Cardiac muscle cell (in vitro differentiated cells and primary cell): ENCODE measurements at regions not wholly inside any gene's neighbourhood (a gene's known extent, or its start where the extent isn't known, plus 50 kb on each side); places are given as distances from the start of the nearest gene placed in this dataset.

ENCODE experiments used
- DNase-seq, 2 donors: peaks; one replicate each; pipeline versions ENCODE4 v3.0.0 to v3.0.0-alpha.2; 2010 to 2017; ENCODE audit warnings: low read depth in 1 of 2, low spot score in 1 of 2
- H3K27ac ChIP-seq: fragments of 200-600 bp; sonication (generic); 2 replicates; pipeline ENCODE4 v1.5.1; 2016
- H3K27me3 ChIP-seq: fragments of 200-600 bp; sonication (generic); 2 replicates; pipeline ENCODE4 v1.6.0; 2016; ENCODE audit warnings: control low read depth
- H3K36me3 ChIP-seq: fragments of 200-600 bp; sonication (generic); 2 replicates; pipeline ENCODE4 v1.5.1; 2016; ENCODE audit warnings: control low read depth
- H3K4me1 ChIP-seq: fragments of 200-600 bp; sonication (generic); 2 replicates; pipeline ENCODE4 v1.8.1; 2017; ENCODE audit warnings: low read depth, mild to moderate bottlenecking, mixed run types
- H3K4me3 ChIP-seq: fragments of 200-600 bp; sonication (generic); 2 replicates; pipeline ENCODE4 v1.5.1; 2016; ENCODE audit warnings: mild to moderate bottlenecking
- H3K9me3 ChIP-seq: fragments of 200-600 bp; sonication (generic); 2 replicates; pipeline ENCODE4 v1.5.1; 2017; ENCODE audit warnings: low read depth, mild to moderate bottlenecking, control low read depth
- CTCF ChIP-seq: IDR thresholded peaks from 2 replicates; pipeline ENCODE4 v1.5.1; 2012; ENCODE audit warnings: low read depth, mild to moderate bottlenecking, low read length

- no peak for TF ChIP-seq CTCF
- no peaks in the 10 kb centered on the region for H3K27me3 ChIP-seq
- H3K36me3 ChIP-seq: no peaks in the 10 kb centered on the region
These were observed 800.5 kb downstream of the LRFN5 start for GRCh38 chr14:42407153-42407552.

GRCh38 chr14:42391146-42391834 is 784.6 kb downstream of the LRFN5 start:
- DNase-seq: no peak
- no peak for TF ChIP-seq CTCF
- Histone ChIP-seq H3K9me3 (no peaks in the 10 kb centered on the region), H3K4me3 (no peak overlapping the region), H3K27me3 (no peaks in the 10 kb centered on the region), H3K4me1 (no peaks in the 10 kb centered on the region), H3K27ac (no peak overlapping the region), H3K36me3 (no peaks in the 10 kb centered on the region)

More at GRCh38 chr14:42407153-42407552, 800.5 kb downstream of the LRFN5 start:
- no peak overlapping the region for H3K4me3 ChIP-seq
- H3K9me3 ChIP-seq: no peaks in the 10 kb centered on the region
- no peak overlapping the region for H3K27ac ChIP-seq
- H3K4me1 ChIP-seq: no peaks in the 10 kb centered on the region
- DNase-seq: no peak

- no peak overlapping the region for H3K4me3 ChIP-seq
- H3K4me1 ChIP-seq: no peaks in the 10 kb centered on the region
- no peak for TF ChIP-seq CTCF
- no peaks in the 10 kb centered on the region for H3K27me3 ChIP-seq
- no peaks in the 10 kb centered on the region for H3K9me3 ChIP-seq
- no peak for DNase-seq
- H3K36me3 ChIP-seq: no peaks in the 10 kb centered on the region
- no peak overlapping the region for H3K27ac ChIP-seq
These were observed 772.2 kb downstream of the LRFN5 start for GRCh38 chr14:42378880-42379279.

- no peak for DNase-seq
- Histone ChIP-seq H3K4me1 (no peaks in the 10 kb centered on the region), H3K36me3 (no peaks in the 10 kb centered on the region), H3K27ac (no peak overlapping the region), H3K9me3 (no peaks in the 10 kb centered on the region), H3K27me3 (no peaks in the 10 kb centered on the region), H3K4me3 (no peak overlapping the region)
- TF ChIP-seq CTCF: no peak
These were observed 771.6 kb downstream of the LRFN5 start for GRCh38 chr14:42378274-42378673.

- H3K4me3 ChIP-seq: no peak overlapping the region
- TF ChIP-seq CTCF: no peak
- no peaks in the 10 kb centered on the region for H3K9me3 ChIP-seq
- H3K4me1 ChIP-seq: no peaks in the 10 kb centered on the region
- DNase-seq: no peak
- no peaks in the 10 kb centered on the region for H3K27me3 ChIP-seq
- H3K36me3 ChIP-seq: no peaks in the 10 kb centered on the region
- no peak overlapping the region for H3K27ac ChIP-seq
These were observed 767.7 kb downstream of the LRFN5 start for GRCh38 chr14:42374332-42374731.
